ENCODE measurements at regions not wholly inside any gene's neighbourhood (a gene's known extent, or its start where the extent isn't known, plus 50 kb on each side); places are given as distances from the start of the nearest gene placed in this dataset.

GRCh38 chr4:180148737-180149136, 2094.5 kb upstream of the TENM3 start:
- H3K27ac ChIP-seq (ENCODE audit: low read depth in 1 of 2, low read length in 1 of 2), result no peak overlapping the region
- peak in 1 of 3 donors; percentile 29 for DNase-seq
- H3K9ac ChIP-seq (ENCODE audit: insufficient read depth in 1 of 2, low read length in 2 of 2), result no peak overlapping the region
- H3K36me3 ChIP-seq (ENCODE audit: control insufficient read depth in 4 of 4, insufficient read depth in 4 of 4, low read length in 4 of 4), result no peaks in the 10 kb centered on the region
- no peak overlapping the region for H3K4me3 ChIP-seq
- TF ChIP-seq, protein P1, sequence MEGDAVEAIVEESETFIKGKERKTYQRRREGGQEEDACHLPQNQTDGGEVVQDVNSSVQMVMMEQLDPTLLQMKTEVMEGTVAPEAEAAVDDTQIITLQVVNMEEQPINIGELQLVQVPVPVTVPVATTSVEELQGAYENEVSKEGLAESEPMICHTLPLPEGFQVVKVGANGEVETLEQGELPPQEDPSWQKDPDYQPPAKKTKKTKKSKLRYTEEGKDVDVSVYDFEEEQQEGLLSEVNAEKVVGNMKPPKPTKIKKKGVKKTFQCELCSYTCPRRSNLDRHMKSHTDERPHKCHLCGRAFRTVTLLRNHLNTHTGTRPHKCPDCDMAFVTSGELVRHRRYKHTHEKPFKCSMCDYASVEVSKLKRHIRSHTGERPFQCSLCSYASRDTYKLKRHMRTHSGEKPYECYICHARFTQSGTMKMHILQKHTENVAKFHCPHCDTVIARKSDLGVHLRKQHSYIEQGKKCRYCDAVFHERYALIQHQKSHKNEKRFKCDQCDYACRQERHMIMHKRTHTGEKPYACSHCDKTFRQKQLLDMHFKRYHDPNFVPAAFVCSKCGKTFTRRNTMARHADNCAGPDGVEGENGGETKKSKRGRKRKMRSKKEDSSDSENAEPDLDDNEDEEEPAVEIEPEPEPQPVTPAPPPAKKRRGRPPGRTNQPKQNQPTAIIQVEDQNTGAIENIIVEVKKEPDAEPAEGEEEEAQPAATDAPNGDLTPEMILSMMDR (IDR thresholded peaks at IDR 0.05; ENCODE audit: control extremely low read depth, extremely low read depth), result no peak
- H3K9me3 ChIP-seq (ENCODE audit: control insufficient read depth in 4 of 4, insufficient read depth in 3 of 4, low read length in 3 of 4), result no peaks in the 10 kb centered on the region
- peaks cover 0 to 4% (median 0%) of the 10 kb centered on the region in 5 donors for H3K4me1 ChIP-seq (ENCODE audit: control insufficient read depth in 5 of 5, insufficient read depth in 5 of 5, low read length in 5 of 5)
- WGBS, 2 donors, result 46 to 62% methylated on average over 2 of the region's 2 CpGs
- no peak for ATAC-seq (ENCODE audit: insufficient read depth, low FRiP score)
- no peaks in the 10 kb centered on the region for H3K27me3 ChIP-seq (ENCODE audit: control insufficient read depth in 3 of 3, insufficient read depth in 3 of 3, low read length in 2 of 3)

GRCh38 chr4:180150818-180151217, 2092.4 kb upstream of the TENM3 start:
- Histone ChIP-seq H3K36me3 (ENCODE audit: control insufficient read depth in 4 of 4, insufficient read depth in 4 of 4, low read length in 4 of 4) (no peaks in the 10 kb centered on the region), H3K27ac (ENCODE audit: low read depth in 1 of 2, low read length in 1 of 2) (no peak overlapping the region), H3K9me3 (ENCODE audit: control insufficient read depth in 4 of 4, insufficient read depth in 3 of 4, low read length in 3 of 4) (no peaks in the 10 kb centered on the region), H3K27me3 (ENCODE audit: control insufficient read depth in 3 of 3, insufficient read depth in 3 of 3, low read length in 2 of 3) (no peaks in the 10 kb centered on the region), H3K4me1 (ENCODE audit: control insufficient read depth in 5 of 5, insufficient read depth in 5 of 5, low read length in 5 of 5) (no peaks in the 10 kb centered on the region), H3K9ac (ENCODE audit: insufficient read depth in 1 of 2, low read length in 2 of 2) (no peak overlapping the region), H3K4me3 (no peak overlapping the region)
- TF ChIP-seq, protein P1 (IDR thresholded peaks at IDR 0.05; ENCODE audit: control extremely low read depth, extremely low read depth), result no peak
- WGBS, 2 donors, result 31 to 35% methylated on average over 3 of the region's 3 CpGs
- DNase-seq, result peak in 2 of 3 donors; percentile 34
- no peak for ATAC-seq (ENCODE audit: insufficient read depth, low FRiP score)

- H3K4me1 ChIP-seq (ENCODE audit: control insufficient read depth in 5 of 5, insufficient read depth in 5 of 5, low read length in 5 of 5), result no peaks in the 10 kb centered on the region
- DNase-seq, result no peak
- H3K36me3 ChIP-seq (ENCODE audit: control insufficient read depth in 4 of 4, insufficient read depth in 4 of 4, low read length in 4 of 4), result no peaks in the 10 kb centered on the region
- ATAC-seq (ENCODE audit: insufficient read depth, low FRiP score), result no peak
- TF ChIP-seq, protein P1 (IDR thresholded peaks at IDR 0.05; ENCODE audit: control extremely low read depth, extremely low read depth), result no peak
- no peaks in the 10 kb centered on the region for H3K27me3 ChIP-seq (ENCODE audit: control insufficient read depth in 3 of 3, insufficient read depth in 3 of 3, low read length in 2 of 3)
- H3K9ac ChIP-seq (ENCODE audit: insufficient read depth in 1 of 2, low read length in 2 of 2), result no peak overlapping the region
- no peak overlapping the region for H3K4me3 ChIP-seq
- WGBS, 2 donors, result 83 to 86% methylated on average over 3 of the region's 3 CpGs
- no peak overlapping the region for H3K27ac ChIP-seq (ENCODE audit: low read depth in 1 of 2, low read length in 1 of 2)
- H3K9me3 ChIP-seq (ENCODE audit: control insufficient read depth in 4 of 4, insufficient read depth in 3 of 4, low read length in 3 of 4), result no peaks in the 10 kb centered on the region
Measured at GRCh38 chr4:180152831-180153230, 2090.4 kb upstream of the TENM3 start.

GRCh38 chr4:180153587-180153986, 2089.6 kb upstream of the TENM3 start:
- Histone ChIP-seq H3K4me1 (ENCODE audit: control insufficient read depth in 5 of 5, insufficient read depth in 5 of 5, low read length in 5 of 5) (no peaks in the 10 kb centered on the region), H3K27ac (ENCODE audit: low read depth in 1 of 2, low read length in 1 of 2) (no peak overlapping the region), H3K4me3 (no peak overlapping the region), H3K9me3 (ENCODE audit: control insufficient read depth in 4 of 4, insufficient read depth in 3 of 4, low read length in 3 of 4) (no peaks in the 10 kb centered on the region), H3K36me3 (ENCODE audit: control insufficient read depth in 4 of 4, insufficient read depth in 4 of 4, low read length in 4 of 4) (no peaks in the 10 kb centered on the region), H3K9ac (ENCODE audit: insufficient read depth in 1 of 2, low read length in 2 of 2) (no peak overlapping the region), H3K27me3 (ENCODE audit: control insufficient read depth in 3 of 3, insufficient read depth in 3 of 3, low read length in 2 of 3) (no peaks in the 10 kb centered on the region)
- ATAC-seq (ENCODE audit: insufficient read depth, low FRiP score), result no peak
- DNase-seq, result no peak
- TF ChIP-seq, protein P1 (IDR thresholded peaks at IDR 0.05; ENCODE audit: control extremely low read depth, extremely low read depth), result no peak
- WGBS, 2 donors, result 96% methylated on average over 5 of the region's 5 CpGs
